DOHH2 (cell line): ENCODE measurements at regions not wholly inside any gene's neighbourhood (a gene's known extent, or its start where the extent isn't known, plus 50 kb on each side); places are given as distances from the start of the nearest gene placed in this dataset.

ENCODE experiments used
- H3F3A ChIP-seq: fragments of 200-600 bp; sonication (generic), shearing (Covaris generic); 2 replicates; pipeline ENCODE4 v1.6.0; 2016; ENCODE audit warnings: antibody characterized with exemption, mild to moderate bottlenecking; ENCODE audit not compliant: control insufficient read depth, insufficient read depth
- H3K27ac ChIP-seq: fragments of 200-600 bp; sonication (generic); 2 replicates; pipeline ENCODE4 v1.5.1; 2014; ENCODE audit warnings: low read depth, mild to moderate bottlenecking, low read length, moderate library complexity
- H3K27me3 ChIP-seq: fragments of 200-600 bp; sonication (generic); 2 replicates; pipeline ENCODE4 v1.6.1; 2014; ENCODE audit warnings: mild to moderate bottlenecking, low read length, mixed read lengths; ENCODE audit not compliant: control insufficient read depth
- H3K36me3 ChIP-seq: fragments of 200-600 bp; sonication (generic); 2 replicates; pipeline ENCODE4 v1.6.1; 2014; ENCODE audit warnings: mild to moderate bottlenecking, low read length, moderate library complexity, mixed read lengths; ENCODE audit not compliant: control insufficient read depth
- H3K4me1 ChIP-seq: fragments of 200-600 bp; sonication (generic); 2 replicates; pipeline ENCODE4 v1.6.1; 2014; ENCODE audit warnings: mild to moderate bottlenecking, low read length, mixed read lengths; ENCODE audit not compliant: control insufficient read depth
- H3K4me2 ChIP-seq: fragments of 200-600 bp; sonication (generic); 2 replicates; pipeline ENCODE4 v1.6.0; 2014; ENCODE audit warnings: mild to moderate bottlenecking, low read length, moderate library complexity
- H3K4me3 ChIP-seq: fragments of 200-600 bp; sonication (generic); 2 replicates; pipeline ENCODE4 v1.5.1; 2014; ENCODE audit warnings: mild to moderate bottlenecking, low read length, mixed read lengths
- H3K79me2 ChIP-seq: fragments of 200-600 bp; sonication (generic); 2 replicates; pipeline ENCODE4 v1.6.1; 2014; ENCODE audit warnings: mild to moderate bottlenecking, low read length, mixed read lengths; ENCODE audit not compliant: control insufficient read depth
- H3K9me2 ChIP-seq: fragments of 200-600 bp; sonication (generic); replicated peaks from 2 replicates; pipeline ENCODE4 v1.6.1; 2014; ENCODE audit warnings: mild to moderate bottlenecking, low read length, mixed read lengths; ENCODE audit not compliant: control insufficient read depth
- H3K9me3 ChIP-seq: fragments of 200-600 bp; sonication (generic); 2 replicates; pipeline ENCODE4 v1.6.1; 2014; ENCODE audit warnings: antibody characterized with exemption, low read length, mixed read lengths; ENCODE audit not compliant: control insufficient read depth, insufficient read depth
- H4K20me1 ChIP-seq: fragments of 200-600 bp; sonication (generic); 2 replicates; pipeline ENCODE4 v1.6.0; 2014; ENCODE audit warnings: low read depth, mild to moderate bottlenecking, antibody characterized with exemption, low read length, moderate library complexity; ENCODE audit not compliant: control insufficient read depth, insufficient read depth
- EZH2phosphoT487 ChIP-seq: fragments of 200-600 bp; sonication (generic); IDR thresholded peaks from 2 replicates; pipeline ENCODE4 v1.6.1; 2017; ENCODE audit warnings: borderline replicate concordance, mild to moderate bottlenecking, antibody characterized with exemption, low read length, moderate library complexity, mixed read lengths
- TF ChIP-seq, protein P1 (sequence below): fragments of 200-600 bp; sonication (generic); IDR thresholded peaks from one replicate; pipeline ENCODE4 v1.5.1; 2014; ENCODE audit warnings: antibody characterized with exemption, mild to moderate bottlenecking, low read depth, low read length; ENCODE audit not compliant: poor library complexity, severe bottlenecking

DNA sequence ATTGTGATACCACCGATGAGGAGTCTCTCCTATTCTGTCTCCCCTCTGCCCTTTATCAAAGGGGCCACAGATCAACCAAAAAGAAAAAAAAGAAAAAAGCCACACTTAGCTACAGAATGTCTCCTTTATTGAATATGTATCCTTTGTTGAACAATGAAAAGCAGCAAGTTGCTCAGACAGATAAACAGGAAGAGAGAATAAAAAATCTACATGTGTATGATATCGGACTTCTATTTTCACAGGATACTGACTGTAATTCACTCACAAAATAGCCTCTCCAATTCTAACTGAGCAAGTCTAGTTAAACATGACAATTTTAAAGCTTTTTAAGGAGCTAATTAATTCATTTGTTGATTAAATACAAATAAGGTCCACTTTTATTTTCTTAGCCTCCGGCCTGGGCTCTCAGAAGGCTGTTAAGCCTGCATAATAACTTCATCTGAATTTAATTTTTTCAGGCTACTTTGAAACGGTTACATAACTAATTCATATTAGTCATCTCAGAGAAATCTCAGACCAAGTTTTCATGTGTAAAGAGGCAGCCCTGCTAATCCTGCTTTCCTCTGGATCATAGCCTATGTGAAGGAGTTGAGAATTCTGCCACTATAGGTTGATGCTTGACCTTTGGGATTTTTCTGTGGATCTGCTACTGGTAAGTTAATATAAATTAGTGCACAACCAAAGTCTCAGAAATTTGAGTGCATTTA is 304.1 kb upstream of the NR5A2 start:
- no peaks in the 10 kb centered on the region for H3K36me3 ChIP-seq
- no peak overlapping the region for H3K4me2 ChIP-seq
- no peaks in the 10 kb centered on the region for H3K9me2 ChIP-seq
- no peak overlapping the region for H3K4me3 ChIP-seq
- H3K27ac ChIP-seq = no peak overlapping the region
- TF ChIP-seq, protein P1, sequence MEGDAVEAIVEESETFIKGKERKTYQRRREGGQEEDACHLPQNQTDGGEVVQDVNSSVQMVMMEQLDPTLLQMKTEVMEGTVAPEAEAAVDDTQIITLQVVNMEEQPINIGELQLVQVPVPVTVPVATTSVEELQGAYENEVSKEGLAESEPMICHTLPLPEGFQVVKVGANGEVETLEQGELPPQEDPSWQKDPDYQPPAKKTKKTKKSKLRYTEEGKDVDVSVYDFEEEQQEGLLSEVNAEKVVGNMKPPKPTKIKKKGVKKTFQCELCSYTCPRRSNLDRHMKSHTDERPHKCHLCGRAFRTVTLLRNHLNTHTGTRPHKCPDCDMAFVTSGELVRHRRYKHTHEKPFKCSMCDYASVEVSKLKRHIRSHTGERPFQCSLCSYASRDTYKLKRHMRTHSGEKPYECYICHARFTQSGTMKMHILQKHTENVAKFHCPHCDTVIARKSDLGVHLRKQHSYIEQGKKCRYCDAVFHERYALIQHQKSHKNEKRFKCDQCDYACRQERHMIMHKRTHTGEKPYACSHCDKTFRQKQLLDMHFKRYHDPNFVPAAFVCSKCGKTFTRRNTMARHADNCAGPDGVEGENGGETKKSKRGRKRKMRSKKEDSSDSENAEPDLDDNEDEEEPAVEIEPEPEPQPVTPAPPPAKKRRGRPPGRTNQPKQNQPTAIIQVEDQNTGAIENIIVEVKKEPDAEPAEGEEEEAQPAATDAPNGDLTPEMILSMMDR = no peak
- TF ChIP-seq EZH2phosphoT487 = no peak
- no peaks in the 10 kb centered on the region for H3K4me1 ChIP-seq
- no peaks in the 10 kb centered on the region for H3F3A ChIP-seq
- no peaks in the 10 kb centered on the region for H3K9me3 ChIP-seq
- H3K27me3 ChIP-seq = 0 out of 2 replicates have a peak, but pooled peaks cover under 1% of the 10 kb centered on the region
- no peaks in the 10 kb centered on the region for H4K20me1 ChIP-seq
- no peaks in the 10 kb centered on the region for H3K79me2 ChIP-seq

DNA sequence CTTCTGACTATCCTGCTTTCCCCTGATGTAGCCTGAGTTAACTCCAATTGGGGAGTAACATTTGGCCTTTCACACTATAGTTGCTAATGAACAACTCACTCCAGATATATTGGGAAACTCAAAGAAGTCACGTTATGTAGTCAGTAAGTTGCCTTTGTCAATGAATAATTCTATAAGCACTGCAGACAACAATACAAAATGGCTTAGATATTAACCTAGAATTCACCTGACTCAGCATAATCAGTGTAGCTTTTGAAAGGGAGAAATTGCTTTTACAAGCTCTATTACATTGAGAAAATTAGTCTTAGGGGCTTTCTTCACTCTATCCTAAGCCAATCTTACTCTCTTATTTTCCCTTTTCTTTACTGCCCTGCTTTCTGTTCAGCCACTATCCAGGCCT is 303.5 kb upstream of the NR5A2 start:
- H3K9me3 ChIP-seq = no peaks in the 10 kb centered on the region
- H3K27ac ChIP-seq = no peak overlapping the region
- H3K4me1 ChIP-seq = no peaks in the 10 kb centered on the region
- H3K79me2 ChIP-seq = no peaks in the 10 kb centered on the region
- no peaks in the 10 kb centered on the region for H3K36me3 ChIP-seq
- no peaks in the 10 kb centered on the region for H4K20me1 ChIP-seq
- H3F3A ChIP-seq = no peaks in the 10 kb centered on the region
- H3K27me3 ChIP-seq = no peaks in the 10 kb centered on the region
- TF ChIP-seq, protein P1 = no peak
- TF ChIP-seq EZH2phosphoT487 = no peak
- H3K9me2 ChIP-seq = no peaks in the 10 kb centered on the region
- H3K4me2 ChIP-seq = no peak overlapping the region
- no peak overlapping the region for H3K4me3 ChIP-seq

DNA sequence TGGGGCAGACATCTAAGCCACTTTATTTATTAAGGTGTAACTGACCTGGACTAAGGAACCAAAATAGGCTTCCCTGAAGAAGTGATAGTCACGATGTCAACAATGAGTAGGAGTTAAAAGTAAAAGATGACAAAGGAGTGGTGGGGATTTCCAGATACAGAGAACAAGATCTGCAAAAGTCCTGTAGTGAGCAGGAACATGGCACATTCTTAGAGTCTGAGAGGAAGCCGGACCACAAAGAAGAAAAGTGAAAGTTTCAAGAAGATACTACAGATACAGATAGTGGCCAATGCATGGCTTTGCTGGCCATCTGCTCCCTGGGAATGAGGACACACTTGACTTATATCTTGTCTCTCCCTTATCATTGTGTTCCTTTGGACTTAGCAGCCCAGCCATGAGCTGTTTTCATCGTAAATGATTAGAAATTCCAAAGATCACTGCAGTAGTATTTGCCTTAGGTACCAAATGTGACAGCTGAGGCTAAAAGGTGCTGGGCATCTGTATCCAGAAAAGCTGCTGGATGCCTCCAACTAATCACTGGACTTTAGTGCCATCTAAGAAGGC is 302.4 kb upstream of the NR5A2 start:
- TF ChIP-seq, protein P1 = no peak
- no peak for TF ChIP-seq EZH2phosphoT487
- Histone ChIP-seq H4K20me1 (no peaks in the 10 kb centered on the region), H3K9me3 (no peaks in the 10 kb centered on the region), H3K79me2 (no peaks in the 10 kb centered on the region), H3F3A (no peaks in the 10 kb centered on the region), H3K9me2 (no peaks in the 10 kb centered on the region), H3K4me3 (no peak overlapping the region), H3K27ac (no peak overlapping the region), H3K4me1 (no peaks in the 10 kb centered on the region), H3K36me3 (no peaks in the 10 kb centered on the region), H3K27me3 (no peaks in the 10 kb centered on the region), H3K4me2 (no peak overlapping the region)
